SH-SY5Y (cell line): ENCODE measurements at regions not wholly inside any gene's neighbourhood (a gene's known extent, or its start where the extent isn't known, plus 50 kb on each side); places are given as distances from the start of the nearest gene placed in this dataset.

ENCODE experiments used
- GATA2 ChIP-seq: IDR thresholded peaks from 2 replicates; pipeline ENCODE4 v1.6.1; 2011; ENCODE audit warnings: mild to moderate bottlenecking, low read depth, low read length
- GATA3 ChIP-seq: IDR thresholded peaks from 2 replicates; pipeline ENCODE4 v1.6.1; 2011; ENCODE audit warnings: low read depth, mild to moderate bottlenecking, low read length, moderate library complexity

DNA sequence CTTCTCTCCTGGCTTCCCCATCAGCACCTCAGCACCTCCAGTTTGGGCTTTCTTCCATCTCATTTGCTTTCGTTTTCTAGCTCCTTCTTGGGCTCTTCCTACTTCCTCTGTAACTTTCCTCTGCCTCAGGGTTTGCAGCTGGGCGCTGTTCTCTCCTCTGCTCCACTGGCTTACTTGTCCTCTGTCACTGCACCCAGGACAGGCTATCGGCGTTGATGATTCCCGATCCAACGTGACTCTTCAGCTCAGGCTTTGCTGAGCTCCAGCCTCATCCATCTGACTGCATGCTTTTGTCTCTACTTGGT, 362.4 kb downstream of the CYRIA start:
- TF ChIP-seq GATA3 (no peak), GATA2 (no peak)
